ENCODE measurements at regions not wholly inside any gene's neighbourhood (a gene's known extent, or its start where the extent isn't known, plus 50 kb on each side); places are given as distances from the start of the nearest gene placed in this dataset.
A peak's percentile ranks its signal among the peaks of the same experiment; 100 is the strongest.

GRCh38 chr3:101156787-101157345 lies 163.5 kb downstream of the IMPG2 start:
- H3K27ac ChIP-seq = peak overlapping the region in 1 of 2 donors; percentile 38
- intact Hi-C loops (cut with DNase I; ENCODE audit: low total_unique reads) = no loop called here

GRCh38 chr3:101155825-101156224 lies 162.6 kb upstream of the ABI3BP start:
- TF ChIP-seq POLR2A (IDR thresholded peaks at IDR 0.05) (no peak), CTCF (IDR thresholded peaks at IDR 0.05) (no peak)
- Histone ChIP-seq H3K4me3 (no peak overlapping the region), H3K27me3 (no peaks in the 10 kb centered on the region), H3K36me3 (no peaks in the 10 kb centered on the region), H3K4me1 (no peaks in the 10 kb centered on the region), H3K9me3 (no peaks in the 10 kb centered on the region), H3K27ac (no peak overlapping the region)
- intact Hi-C loops (cut with DNase I; ENCODE audit: low total_unique reads) = no loop called here
- no peak for DNase-seq

More at GRCh38 chr3:101156787-101157345, 163.5 kb downstream of the IMPG2 start:
- Histone ChIP-seq H3K36me3 (no peaks in the 10 kb centered on the region), H3K4me3 (no peak overlapping the region), H3K4me1 (no peaks in the 10 kb centered on the region), H3K27me3 (no peaks in the 10 kb centered on the region), H3K9me3 (no peaks in the 10 kb centered on the region)
- DNase-seq = no peak
- TF ChIP-seq CTCF (IDR thresholded peaks at IDR 0.05) = no peak

GRCh38 chr3:101154401-101154800 lies 161.2 kb upstream of the ABI3BP start:
- no peaks in the 10 kb centered on the region for H3K27me3 ChIP-seq
- H3K27ac ChIP-seq = no peak overlapping the region
- no peaks in the 10 kb centered on the region for H3K36me3 ChIP-seq
- no peak overlapping the region for H3K4me3 ChIP-seq
- TF ChIP-seq POLR2A (IDR thresholded peaks at IDR 0.05) (no peak), CTCF (IDR thresholded peaks at IDR 0.05) (no peak)
- no peaks in the 10 kb centered on the region for H3K4me1 ChIP-seq
- intact Hi-C loops (cut with DNase I; ENCODE audit: low total_unique reads) = no loop called here
- DNase-seq = no peak
- no peaks in the 10 kb centered on the region for H3K9me3 ChIP-seq

- Histone ChIP-seq H3K27me3 (no peaks in the 10 kb centered on the region), H3K4me3 (no peak overlapping the region), H3K36me3 (no peaks in the 10 kb centered on the region), H3K27ac (no peak overlapping the region), H3K4me1 (no peaks in the 10 kb centered on the region), H3K9me3 (no peaks in the 10 kb centered on the region)
- TF ChIP-seq CTCF (IDR thresholded peaks at IDR 0.05) (no peak), POLR2A (IDR thresholded peaks at IDR 0.05) (no peak)
- DNase-seq = no peak
- intact Hi-C loops (cut with DNase I; ENCODE audit: low total_unique reads) = no loop called here
Observed at GRCh38 chr3:101151286-101151913, 158.2 kb upstream of the ABI3BP start.

- no peaks in the 10 kb centered on the region for H3K36me3 ChIP-seq
- no peaks in the 10 kb centered on the region for H3K4me1 ChIP-seq
- no peak overlapping the region for H3K27ac ChIP-seq
- no peak overlapping the region for H3K4me3 ChIP-seq
- TF ChIP-seq POLR2A (IDR thresholded peaks at IDR 0.05) (no peak), CTCF (IDR thresholded peaks at IDR 0.05) (no peak)
- no peaks in the 10 kb centered on the region for H3K9me3 ChIP-seq
- intact Hi-C loops (cut with DNase I; ENCODE audit: low total_unique reads) = no loop called here
- no peaks in the 10 kb centered on the region for H3K27me3 ChIP-seq
- no peak for DNase-seq
Observed at GRCh38 chr3:101150504-101150903, 157.3 kb upstream of the ABI3BP start.

Measured in uterus (tissue), 3 donors.